DMS153 treated with DMSO at 0.1 percent for 48 hours (cell line): ENCODE measurements at regions not wholly inside any gene's neighbourhood (a gene's known extent, or its start where the extent isn't known, plus 50 kb on each side); places are given as distances from the start of the nearest gene placed in this dataset.

Experiments
- DNase-seq: peaks from one replicate; lab custom pipeline; 2025; ENCODE audit not compliant: unreplicated experiment; lab: John Stamatoyannopoulos, UW

- no peak for DNase-seq
Measured at GRCh38 chr10:117710181-117710798, 167.7 kb downstream of the EMX2 start.

- DNase-seq: no peak
Measured at GRCh38 chr10:117716889-117717288, 174.3 kb downstream of the EMX2 start.

- no peak for DNase-seq
Measured at GRCh38 chr10:117718986-117719920, 176.7 kb downstream of the EMX2 start.

GRCh38 chr10:117720931-117721835 is 178.6 kb downstream of the EMX2 start:
- no peak for DNase-seq

GRCh38 chr10:117721873-117722272 is 179.3 kb downstream of the EMX2 start:
- DNase-seq: no peak

- no peak for DNase-seq
Measured at GRCh38 chr10:117723343-117723742, 180.8 kb downstream of the EMX2 start.

GRCh38 chr10:117725993-117726392 is 183.4 kb downstream of the EMX2 start:
- no peak for DNase-seq

- DNase-seq: no peak
Measured at GRCh38 chr10:117726596-117727295, 184.2 kb downstream of the EMX2 start.

- no peak for DNase-seq
Measured at GRCh38 chr10:117727421-117727820, 184.9 kb downstream of the EMX2 start.

GRCh38 chr10:117728087-117728486 is 185.5 kb downstream of the EMX2 start:
- DNase-seq: no peak

- no peak for DNase-seq
Measured at GRCh38 chr10:117729156-117729555, 186.6 kb downstream of the EMX2 start.

- DNase-seq: no peak
Measured at GRCh38 chr10:117731121-117731791, 188.7 kb downstream of the EMX2 start.

GRCh38 chr10:117734731-117735405 is 192.3 kb downstream of the EMX2 start:
- DNase-seq: no peak

GRCh38 chr10:117736655-117737054 is 194.1 kb downstream of the EMX2 start:
- no peak for DNase-seq

GRCh38 chr10:117740088-117740487 is 197.5 kb downstream of the EMX2 start:
- no peak for DNase-seq

GRCh38 chr10:117740691-117741222 is 198.2 kb downstream of the EMX2 start:
- DNase-seq: no peak

GRCh38 chr10:117741524-117741923 is 199.0 kb downstream of the EMX2 start:
- no peak for DNase-seq

- DNase-seq: no peak
Measured at GRCh38 chr10:117743509-117743908, 201.0 kb downstream of the EMX2 start.

GRCh38 chr10:117745301-117745700 is 202.8 kb downstream of the EMX2 start:
- no peak for DNase-seq
